UCSD-AML1 (cell line): ENCODE measurements at regions not wholly inside any gene's neighbourhood (a gene's known extent, or its start where the extent isn't known, plus 50 kb on each side); places are given as distances from the start of the nearest gene placed in this dataset.
"Not testable (repeated sequence)": the region's sequence is repeated elsewhere in the genome, so short reads cannot be mapped to it uniquely, and the experiment has no call there.

Source experiments
- DNase-seq: peaks from one replicate; lab custom pipeline; 2025; ENCODE audit not compliant: unreplicated experiment; lab: John Stamatoyannopoulos, UW

GRCh38 chr18:10332452-10332851, 122.0 kb upstream of the APCDD1 start:
- DNase-seq, result no peak

GRCh38 chr18:10336749-10337350, 117.6 kb upstream of the APCDD1 start:
- DNase-seq, result no peak

GRCh38 chr18:10340821-10341220, 113.6 kb upstream of the APCDD1 start:
- DNase-seq, result no peak

DNA sequence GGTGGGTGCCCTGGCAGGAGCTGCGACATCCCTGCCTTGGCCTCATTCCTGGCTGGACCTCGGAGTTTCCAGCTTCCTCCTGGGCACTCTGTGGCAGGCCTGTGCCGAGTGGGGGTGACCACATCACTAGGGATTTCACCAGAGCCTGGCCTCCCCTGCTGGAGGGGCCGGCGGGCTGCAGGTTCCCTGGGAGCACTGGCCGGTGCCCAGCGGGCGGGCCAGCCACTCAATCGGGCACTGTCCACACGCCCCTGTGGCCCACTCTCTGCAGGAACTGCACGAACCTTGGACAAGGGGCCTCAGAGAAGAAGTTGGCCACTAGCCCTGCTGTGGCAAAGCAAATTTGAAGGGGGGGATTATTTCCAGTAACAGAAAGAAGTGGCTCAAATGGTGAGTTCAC, 110.7 kb upstream of the APCDD1 start:
- no peak for DNase-seq

DNA sequence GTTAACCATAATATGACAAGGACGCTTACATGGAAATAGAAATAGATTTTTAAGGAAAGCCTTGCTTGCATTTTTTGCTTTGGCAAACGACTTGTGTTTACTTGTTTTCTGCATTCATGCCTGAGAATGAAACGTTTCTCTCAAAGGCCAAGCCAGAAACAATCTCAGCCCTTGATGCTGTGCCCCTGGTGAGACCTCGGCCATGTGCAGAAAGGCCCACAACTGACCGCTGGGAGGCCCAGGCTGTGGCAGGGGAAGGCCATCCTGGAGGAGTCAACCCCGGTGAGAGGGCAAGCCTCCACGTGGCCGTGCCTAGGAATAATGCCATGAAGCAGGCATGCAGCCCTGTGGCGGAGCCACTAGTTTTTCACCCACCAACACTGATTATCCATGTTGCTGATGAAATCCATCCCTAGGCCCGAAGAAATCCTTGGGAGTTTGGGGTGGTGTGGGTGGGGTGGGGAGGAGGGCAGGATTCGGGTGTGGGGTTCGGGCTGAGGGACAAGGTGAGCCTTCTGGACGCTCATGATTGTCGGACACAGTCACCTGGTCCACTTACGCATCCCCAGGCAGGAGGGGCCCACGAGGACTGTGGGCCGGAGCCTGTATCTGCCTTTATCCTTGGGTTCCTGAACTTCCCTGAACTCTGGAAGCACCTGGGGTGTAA, 107.6 kb upstream of the APCDD1 start:
- no peak for DNase-seq

GRCh38 chr18:10349561-10349960, 104.9 kb upstream of the APCDD1 start:
- no peak for DNase-seq

DNA sequence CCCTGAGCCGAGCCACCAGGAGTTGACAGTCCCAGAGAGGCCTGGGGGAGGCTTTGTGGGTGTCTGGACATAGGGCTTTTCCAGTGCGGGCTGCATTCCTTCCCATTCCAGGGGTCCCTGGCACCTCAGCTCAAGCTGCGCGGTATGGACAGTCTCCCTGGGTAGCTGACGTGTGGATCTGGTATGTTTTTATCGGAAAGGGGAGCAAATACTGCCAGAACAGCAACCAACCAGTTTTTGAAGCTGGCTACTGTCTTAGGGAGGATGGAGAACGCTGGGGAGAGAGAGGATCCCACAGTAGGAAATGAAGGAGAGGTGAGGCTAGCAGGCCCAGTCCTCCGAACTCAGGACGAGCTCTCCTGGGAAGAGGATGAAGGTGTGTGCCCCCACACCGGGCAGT, 103.8 kb upstream of the APCDD1 start:
- no peak for DNase-seq

DNA sequence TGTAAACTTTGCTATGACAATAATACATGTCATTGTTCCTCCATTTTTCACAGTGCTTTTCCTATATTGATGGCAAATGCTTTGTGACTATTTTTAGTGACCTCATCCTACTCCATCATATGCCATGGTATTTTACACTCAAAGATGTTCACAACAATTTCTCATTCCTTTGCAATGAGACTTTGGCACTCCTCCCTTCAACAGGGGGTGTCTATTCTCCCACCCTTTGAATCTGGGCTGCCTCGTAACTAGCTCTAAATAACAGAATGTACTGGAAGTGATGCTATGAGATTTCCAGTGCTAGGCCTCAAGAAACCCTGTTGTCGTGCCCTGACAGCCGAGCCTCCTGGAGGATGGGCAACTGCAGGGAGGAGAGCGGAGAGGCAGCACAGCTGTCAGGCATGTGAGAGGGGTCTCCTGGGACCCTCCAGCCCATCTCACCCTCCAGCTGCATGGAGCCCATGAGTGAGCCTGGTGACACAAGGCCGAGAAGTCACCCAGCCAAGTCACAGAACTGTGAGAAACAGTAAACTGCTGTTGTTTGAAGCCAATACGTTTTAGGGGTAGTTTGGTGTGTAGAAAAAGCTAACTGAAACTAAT, 103.1 kb upstream of the APCDD1 start:
- DNase-seq, result no peak

DNA sequence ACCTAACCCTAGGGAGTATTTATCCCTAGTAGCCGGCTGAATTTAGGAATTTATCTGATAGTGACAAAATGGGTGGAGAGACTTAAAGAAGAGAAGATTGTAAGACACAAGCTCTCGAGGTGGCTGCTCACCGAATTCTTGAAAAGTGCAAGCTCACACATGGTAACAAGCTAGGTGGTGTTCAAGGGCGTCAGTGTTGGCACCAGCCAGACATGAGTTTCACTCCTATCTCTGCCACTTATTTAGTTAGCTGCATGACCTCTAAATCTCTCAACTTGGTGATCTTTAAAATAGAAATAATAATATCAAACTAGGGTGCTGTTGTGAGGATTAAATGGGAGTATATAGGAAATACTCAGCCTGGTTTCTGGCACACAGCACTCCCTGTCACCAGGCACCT, 102.6 kb upstream of the APCDD1 start:
- DNase-seq, result no peak

- no peak for DNase-seq
Measured at GRCh38 chr18:10352671-10353070, 101.8 kb upstream of the APCDD1 start.

GRCh38 chr18:10353791-10354190, 100.6 kb upstream of the APCDD1 start:
- DNase-seq, result no peak

GRCh38 chr18:10354241-10354811, 100.1 kb upstream of the APCDD1 start:
- no peak for DNase-seq

- DNase-seq, result no peak
Measured at GRCh38 chr18:10354890-10355289, 99.5 kb upstream of the APCDD1 start.

DNA sequence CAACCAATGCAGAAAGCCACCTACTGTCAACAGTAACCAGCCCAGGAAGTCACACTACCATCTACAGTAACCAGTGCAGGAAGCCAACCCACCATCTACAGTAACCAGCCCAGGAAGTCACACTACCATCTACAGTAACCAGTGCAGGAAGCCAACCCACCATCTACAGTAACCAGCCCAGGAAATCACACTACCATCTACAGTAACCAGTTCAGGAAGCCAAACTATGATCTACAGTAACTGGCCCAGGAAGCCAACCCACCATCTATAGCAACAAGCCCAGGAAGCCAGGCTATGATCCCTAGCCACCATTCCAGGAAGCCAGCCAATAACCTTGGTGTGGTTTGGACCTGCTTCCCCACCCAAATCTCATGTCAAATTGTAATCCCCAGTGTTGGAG, 97.4 kb upstream of the APCDD1 start:
- not testable (repeated sequence) for DNase-seq

DNA sequence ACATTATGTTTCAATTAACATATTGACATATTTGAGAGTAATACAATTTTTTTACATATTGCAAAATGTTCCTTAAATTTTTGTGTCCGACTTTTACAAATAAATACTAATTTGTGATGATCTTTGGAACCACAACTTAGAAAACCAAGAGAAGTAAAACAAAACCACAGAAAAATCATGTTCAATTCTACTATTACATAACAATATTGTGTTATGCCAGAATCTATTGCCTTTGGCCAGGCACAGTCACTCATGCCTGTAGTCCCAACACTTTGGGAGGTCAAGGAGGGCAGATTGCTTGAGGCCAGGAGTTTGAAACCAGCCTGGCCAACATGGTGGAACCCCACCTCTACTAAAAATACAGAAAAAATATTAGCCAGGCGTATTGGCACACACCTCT, 92.8 kb upstream of the APCDD1 start:
- no peak for DNase-seq

DNA sequence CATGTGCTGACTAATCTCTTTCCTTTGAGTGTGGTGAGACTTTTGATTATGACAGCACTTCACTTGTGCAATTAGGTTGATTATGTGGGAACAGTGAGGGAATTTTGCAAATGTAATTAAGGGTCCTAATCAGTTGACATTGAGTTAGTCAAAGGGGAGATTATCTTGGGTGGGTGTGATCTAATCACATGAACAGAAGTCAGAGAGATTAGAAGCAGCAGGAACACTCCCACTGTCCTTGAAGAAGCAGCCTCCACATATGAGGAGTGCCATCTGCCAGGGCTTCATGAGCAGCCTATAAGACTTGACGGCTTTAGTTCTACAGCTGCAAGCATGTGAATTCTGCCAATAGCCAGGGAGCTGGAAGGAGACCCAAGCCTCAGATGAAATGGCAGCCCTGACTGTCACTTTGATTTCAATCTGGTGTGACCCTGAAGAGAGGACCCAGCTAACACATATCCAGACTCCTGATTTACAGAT, 89.4 kb upstream of the APCDD1 start:
- DNase-seq, result no peak

DNA sequence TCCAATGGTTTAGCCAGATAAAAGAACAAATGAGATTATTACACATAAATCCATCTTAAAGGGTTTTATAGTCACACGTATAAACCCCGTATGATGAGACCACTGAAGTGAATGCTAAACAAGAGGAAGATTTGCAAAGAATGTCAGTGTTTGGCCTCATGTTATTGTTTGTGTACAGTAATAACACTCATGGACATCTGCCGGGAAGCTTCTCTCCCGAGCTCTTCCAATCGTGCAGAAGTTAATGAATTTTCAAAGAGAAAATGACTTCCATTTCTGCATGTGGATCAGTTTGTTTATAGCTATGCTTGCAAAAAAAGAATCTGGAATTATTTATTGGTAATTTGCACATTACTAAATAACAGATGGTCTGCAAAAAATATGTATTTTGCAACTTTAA, 88.5 kb upstream of the APCDD1 start:
- no peak for DNase-seq

DNA sequence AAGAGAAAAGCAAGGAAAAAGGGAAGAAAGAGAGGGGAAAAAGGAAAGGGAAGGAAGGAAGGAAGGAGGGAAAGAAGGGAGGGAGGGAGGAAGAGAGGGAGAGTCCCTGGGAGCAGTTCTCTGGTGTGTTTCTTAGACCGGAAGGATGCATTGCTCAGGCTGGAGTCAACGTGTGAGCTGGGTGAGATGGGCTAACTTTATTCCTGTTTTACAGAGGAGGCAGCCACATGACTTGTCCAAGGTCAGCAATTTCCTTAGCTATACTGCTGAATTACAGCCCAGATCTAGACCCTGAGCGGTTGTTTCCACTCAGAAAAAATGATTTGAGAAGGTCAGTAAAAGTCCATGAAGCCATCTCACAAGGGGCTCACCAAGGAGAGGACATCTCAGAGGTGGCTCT, 86.6 kb upstream of the APCDD1 start:
- no peak for DNase-seq

DNA sequence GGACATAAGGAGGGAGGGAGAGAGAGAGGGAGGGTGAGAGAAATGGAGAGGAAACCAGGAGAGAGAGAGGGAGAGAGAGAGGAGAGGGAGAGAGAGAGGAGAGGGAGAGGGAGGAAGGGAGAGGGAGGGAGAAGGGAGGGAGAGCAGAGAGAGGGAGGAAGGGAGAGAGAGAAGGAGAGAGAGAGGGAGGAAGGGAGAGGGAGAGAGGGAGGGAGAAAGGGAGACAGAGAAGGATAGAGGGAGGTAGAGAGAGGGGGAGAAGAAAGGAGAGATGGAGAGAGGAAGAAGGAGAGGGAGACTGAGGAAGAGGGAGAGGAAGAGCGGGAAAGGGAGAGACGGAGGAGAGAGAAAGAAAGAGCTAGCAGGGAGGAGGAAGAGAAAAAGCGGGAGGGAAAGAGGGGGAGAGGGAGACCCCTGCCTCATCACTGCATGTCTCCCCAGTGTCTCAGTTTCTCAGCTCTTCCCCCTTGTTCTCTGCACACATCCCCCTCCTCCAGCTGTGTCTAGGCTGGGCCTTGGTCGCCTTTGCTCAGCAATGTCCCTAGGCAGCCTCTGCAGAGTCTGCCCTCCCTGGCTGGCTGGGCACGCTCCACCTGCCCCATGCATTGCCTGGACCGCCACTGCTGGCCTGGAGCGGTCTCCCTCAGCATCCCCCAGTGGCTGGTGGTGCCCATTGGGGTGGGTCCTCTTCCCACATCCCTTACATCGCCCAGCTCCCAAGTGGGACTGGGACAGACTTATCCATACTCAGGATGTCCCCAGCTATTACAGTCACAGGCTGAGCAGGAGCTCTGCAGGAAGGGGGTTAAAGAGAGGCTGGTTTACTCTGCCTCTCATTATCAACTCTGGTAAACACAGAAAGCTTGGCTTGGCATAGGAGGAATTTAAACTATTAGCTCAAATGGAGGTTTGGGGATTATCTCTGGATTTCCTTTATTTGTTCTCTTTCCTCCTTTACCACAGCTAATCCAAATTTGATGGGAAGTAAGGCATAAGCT, 85.7 kb upstream of the APCDD1 start:
- DNase-seq, result no peak

DNA sequence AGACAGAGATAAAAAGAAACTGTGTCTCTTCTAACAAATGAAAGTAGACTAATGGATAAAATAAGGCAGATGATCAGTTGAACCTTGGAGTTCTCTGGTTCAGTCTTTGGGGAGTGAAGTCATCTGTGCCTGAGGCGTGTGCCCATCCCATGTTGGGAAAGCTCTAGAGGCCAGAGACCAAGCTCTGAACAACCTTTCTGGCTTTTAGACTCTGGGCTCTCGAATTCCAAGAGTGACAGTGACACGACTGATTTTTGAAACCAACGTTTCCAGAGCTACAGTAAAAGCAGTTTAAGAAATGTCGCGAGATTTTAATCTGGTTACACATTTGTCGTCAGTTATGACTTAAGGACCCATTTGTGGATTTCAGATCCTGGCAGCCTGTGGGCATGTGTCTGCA, 83.7 kb upstream of the APCDD1 start:
- no peak for DNase-seq

GRCh38 chr18:10371165-10371564, 83.3 kb upstream of the APCDD1 start:
- no peak for DNase-seq
